UCSD-AML1 (cell line): ENCODE measurements at regions not wholly inside any gene's neighbourhood (a gene's known extent, or its start where the extent isn't known, plus 50 kb on each side); places are given as distances from the start of the nearest gene placed in this dataset.

ENCODE experiments used
- DNase-seq: peaks from one replicate; lab custom pipeline; 2025; ENCODE audit not compliant: unreplicated experiment; lab: John Stamatoyannopoulos, UW

DNA sequence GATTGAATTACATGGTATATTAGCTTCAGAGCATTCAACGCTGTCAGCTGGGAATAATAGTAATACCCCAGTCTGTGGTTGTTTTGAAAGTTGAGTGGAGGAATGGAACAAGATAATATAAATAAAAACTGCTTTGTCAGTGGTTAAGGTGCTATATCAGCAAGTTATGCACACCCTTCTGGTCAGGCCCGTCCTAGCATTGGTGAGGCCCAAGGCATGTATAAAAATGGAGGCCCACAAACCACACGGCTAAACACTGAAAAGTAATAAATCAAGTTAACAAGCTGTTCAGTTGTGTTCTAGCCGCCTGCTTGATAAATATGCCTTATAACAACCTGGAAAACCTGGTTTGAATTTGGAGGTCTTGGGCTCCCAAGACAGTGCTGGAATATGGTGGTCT is 77.4 kb downstream of the PSMG1 start:
- no peak for DNase-seq

DNA sequence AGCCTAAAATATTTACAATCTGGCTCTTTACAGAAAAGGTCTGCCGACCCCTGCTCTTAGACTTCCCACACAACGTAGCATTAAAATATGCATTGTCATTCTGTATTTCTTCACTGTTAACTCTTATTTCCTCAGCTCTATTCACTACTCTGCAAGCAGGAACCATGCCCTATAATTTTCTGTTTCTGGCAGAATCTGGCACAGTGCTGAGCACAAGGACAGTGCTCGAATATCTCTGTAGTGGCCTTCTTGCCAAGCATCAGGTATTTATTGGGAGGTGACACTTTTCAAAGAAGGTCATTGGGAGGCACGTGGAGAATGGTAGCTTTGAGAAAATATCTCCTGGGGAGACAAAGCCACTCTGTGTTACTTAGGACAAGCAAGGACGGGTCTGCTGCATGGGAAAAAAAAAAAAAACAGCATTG is 77.9 kb downstream of the PSMG1 start:
- no peak for DNase-seq

DNA sequence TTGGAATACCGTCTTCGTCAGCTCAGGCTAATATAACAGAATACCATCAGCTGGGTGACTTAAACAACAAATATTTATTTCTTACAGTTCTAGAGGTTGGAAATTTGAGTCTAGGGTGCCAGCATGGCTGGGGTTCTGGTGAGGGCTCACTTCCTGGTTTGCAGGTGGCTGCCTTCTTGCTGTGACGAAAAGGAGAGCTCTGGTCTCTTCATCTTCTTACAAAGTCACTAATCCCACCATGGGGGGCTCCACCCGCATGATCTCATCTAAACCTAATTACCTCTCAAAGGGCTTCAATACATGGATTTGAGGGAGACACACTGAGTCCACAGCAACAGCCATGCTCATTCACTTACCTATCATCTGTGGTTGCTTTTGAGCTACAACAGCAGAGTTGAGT is 78.3 kb downstream of the PSMG1 start:
- no peak for DNase-seq

DNA sequence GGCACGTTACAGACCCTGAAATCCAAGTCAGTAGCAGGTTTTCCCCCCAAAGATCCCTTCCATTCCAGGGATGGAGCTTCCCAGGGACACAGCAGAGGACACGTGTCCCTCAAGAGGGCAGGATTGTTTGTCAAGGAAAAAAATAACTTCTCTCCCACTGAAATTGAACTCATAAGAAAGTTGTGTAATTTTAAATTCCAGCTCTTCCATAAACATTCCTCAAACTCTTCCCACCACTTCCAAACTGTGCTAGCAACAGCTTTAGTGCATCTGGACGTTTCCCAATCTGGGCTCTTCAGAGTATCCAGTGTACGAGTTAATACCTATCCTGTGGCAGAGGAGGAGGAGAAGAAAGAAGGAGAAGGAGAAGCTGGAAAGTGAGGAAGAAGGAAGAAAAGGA is 79.6 kb downstream of the PSMG1 start:
- no peak for DNase-seq

DNA sequence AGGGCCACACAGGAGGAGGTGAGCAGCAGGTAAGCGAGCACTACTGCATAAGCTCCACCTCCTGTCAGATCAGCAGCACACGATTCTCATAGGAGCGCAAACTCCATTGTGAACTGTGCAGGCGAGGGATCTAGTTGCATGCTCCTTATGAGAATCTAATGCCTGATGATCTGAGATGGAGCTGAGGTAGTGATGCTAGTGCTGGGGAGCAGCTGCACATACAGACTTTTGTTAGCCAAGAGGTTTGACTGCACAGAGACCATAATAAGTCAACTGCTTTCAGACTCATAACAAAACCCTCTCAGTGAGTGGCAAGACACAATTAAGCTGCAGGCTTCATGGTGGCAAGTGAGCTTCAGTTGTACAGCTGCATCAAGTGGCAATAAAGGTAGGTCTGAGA is 83.4 kb downstream of the PSMG1 start:
- DNase-seq: no peak

DNA sequence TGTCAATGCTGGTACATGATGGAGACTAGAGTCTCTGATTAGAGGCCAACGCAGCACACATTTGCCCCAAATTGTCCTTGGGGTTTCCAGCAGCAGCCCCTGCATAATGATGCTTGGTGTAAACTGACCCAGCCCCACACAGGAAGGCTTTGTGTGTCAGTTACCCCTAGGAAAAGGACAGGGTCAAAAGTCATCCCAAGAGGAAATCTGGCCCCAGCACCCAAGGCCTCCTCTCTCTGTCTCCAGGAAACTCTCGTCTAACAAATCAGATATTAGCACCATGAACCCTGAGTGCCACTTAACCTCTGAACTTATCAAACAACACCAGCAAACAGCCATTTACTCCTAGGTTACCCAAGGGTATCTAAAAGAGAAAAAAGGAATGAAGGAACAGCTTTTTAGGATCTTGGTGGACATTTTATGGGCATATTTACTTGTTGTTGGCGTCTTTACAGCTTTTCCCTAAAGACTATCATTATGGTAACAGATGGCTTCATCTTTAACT is 84.5 kb downstream of the PSMG1 start:
- DNase-seq: no peak

DNA sequence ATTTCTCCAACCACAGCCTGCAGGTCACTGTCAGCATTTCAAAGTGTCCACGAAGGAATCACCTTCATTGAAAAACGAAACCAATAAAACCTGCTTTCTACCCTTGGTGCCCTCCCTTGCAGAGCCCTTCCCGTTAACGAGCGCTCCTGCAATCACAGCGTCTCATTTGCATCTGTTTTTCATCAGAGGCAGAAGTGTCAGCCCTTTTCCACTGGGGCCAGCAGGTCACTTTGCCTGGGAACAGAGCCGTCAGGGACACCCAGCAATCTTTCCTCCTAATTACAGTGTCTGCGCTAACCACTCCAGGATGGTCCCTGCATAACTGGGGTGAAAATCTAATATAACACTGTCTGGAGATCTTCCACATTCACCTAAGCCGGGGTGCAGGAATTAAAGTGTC is 85.3 kb downstream of the PSMG1 start:
- no peak for DNase-seq

DNA sequence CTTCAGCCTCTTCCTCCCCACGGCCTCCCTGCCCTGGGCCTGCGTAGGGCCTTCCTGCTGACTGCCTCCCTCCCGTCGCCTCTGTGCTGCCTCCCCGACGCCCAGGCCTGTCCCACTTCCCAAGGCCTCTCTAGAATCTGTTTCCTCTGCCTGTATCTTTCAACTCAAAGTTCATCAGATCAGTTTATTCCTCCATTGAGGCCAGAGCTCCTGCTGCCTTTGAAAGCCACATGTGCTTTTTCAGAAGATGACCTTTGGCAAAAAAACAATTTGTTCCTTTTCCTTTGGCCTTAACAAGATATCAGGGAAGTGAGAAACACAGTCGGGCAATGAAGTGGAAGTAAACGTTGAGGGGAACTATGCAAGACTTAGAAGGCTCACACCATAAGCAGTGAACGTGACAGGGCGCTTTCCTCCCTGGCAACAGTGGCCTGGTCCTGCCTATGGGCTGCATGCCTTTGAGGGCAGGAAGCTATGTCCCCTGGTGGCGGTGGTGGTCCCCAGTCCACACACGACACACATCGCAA is 85.9 kb downstream of the PSMG1 start:
- peak; percentile 31 for DNase-seq

DNA sequence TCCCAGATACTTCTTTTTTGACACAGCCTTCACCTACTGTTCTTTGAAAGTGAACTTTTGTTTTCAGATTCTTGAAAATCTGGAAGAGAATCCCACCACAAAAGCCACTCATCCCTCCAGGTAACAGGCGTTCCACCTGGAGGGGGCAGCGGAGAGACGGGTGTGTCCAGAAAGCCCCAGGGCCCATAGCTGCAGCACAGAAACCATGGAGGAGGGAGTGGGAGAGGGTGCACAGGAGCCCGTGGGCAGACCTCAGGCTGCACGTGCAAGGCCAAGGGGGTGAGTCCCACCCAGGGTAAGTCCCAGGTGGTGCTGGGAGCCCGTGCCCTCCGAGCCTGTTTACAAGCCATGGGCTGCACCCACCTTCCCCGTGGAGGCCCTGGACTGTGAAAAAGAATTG is 86.5 kb downstream of the PSMG1 start:
- DNase-seq: no peak

DNA sequence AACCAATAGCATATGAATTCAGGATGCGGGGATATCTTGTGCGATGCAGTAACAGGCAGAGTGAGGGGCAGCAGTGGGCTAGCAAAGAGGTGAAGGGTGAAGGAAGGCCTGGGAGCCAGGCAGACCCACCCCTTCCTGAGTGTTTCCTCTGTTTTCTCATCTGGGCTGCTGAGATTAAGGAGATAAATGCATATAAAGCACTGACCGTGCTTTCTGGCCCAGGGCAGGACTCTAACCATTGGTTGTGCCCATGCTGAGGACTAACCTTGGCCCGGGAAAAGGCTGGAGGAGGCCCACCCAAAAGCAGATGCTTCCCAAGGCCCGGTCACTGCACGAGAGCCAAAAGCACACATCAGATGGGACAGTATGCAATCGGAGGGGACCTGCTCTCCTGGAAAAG is 87.6 kb downstream of the PSMG1 start:
- no peak for DNase-seq

DNA sequence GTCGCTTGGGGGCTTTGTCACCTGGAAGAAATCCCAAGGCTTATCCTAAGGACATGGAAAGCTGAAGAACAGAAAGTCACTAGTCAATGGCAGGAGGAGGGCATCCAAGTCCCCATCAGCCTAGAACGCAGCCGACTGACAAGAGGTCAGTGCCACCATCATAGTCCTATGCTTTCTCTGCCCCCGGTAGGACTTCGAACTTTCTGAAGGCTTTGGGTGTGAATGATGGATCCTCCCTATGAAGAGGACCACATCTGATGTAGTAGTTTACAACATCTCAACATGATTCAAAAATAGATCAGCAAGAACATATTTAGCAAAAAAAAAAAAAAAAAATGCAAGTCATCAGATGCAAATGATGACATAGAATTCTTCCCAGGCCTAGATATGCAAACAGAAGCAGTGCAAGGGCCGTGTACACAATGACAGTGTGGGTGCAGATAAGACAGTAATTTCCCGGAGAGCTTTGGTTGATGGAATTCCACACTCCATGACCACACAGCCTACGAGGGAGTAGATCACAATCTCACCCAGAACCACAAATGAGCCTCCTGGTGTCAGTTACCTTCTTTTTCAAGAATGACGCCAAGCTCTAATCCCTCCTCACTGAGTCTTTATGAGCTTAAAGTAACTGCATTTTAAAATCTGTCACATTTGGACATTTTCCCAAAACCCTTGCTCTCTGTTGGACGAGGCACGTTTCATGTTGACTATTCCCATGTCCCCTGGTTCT is 88.2 kb downstream of the PSMG1 start:
- no peak for DNase-seq

DNA sequence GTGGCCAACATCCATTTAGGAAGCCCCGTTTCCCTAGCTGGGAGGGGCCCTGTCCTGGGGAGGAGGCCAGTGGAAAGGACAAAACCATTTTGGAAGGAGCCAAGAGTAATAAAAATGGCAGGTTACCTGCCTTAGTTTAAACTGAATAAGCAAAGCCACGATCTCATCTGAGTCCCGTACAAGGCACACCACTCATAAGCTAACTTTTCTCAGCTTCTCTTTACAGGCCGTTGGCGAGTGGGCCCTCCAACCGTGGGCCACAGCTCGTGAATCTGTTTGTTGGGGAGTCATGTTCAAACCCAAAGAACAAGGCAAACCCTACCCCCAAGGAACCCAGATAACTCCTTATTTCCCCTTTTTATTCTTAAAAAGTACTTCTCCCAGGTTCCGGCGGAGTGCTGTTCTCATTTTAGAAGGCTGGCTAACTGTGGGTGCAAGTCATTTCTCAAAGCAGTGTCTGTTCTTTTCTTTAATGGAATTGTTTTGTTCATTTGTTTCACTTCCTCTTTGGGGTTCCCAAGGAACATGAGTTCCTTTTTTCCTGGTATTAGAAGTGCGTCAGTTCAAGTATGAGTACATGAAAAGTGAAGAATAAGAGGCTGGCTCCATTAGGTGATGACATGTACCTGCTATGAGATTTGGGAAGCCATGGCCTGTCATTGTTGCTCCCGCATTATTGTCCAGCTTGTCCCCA is 89.0 kb downstream of the PSMG1 start:
- peak; percentile 34 for DNase-seq

DNA sequence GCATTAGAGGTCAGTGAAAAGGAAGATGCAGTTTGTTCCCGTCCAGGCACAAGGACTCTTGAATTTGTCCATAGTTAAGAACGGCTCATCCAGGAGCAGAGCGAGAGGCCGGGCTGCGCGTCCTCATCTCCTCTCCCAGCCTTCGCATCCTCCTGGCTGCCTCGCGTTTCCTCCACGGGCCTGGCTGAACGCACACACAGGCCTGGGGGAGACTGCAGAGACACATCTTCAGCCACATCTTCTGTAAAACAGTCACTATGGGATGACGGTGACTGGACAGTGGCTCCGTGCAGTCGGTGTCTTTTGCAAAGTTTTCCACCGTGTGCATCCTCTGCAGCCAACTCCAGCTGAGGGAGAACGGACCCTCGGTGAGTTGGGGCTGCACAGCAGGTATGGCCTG is 89.7 kb downstream of the PSMG1 start:
- DNase-seq: no peak

DNA sequence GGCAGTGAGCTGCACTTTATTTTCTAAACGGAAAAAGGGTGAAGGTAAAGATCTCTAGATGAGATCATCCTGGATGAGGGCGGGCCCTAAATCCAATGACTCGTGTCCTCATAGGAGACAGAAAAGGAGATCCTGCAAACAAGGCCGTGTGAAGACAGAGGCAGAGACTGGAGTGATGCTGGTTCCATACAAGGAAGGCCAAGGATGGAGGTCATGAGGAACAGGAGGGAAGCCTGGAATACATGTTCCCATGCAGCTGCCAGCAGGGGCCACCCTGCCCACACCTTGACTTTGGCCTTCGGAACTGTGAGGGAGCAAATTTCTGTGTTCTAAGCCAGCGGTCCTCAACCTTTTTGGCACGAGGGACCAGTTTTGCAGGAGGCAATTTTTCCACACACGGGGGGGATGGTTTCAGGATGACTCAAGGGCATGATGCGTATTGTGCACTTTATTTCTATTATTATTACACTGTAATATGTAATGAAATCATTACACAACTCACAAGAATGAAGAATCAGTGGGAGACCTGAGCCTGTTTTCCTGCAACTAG is 94.3 kb downstream of the PSMG1 start:
- no peak for DNase-seq

DNA sequence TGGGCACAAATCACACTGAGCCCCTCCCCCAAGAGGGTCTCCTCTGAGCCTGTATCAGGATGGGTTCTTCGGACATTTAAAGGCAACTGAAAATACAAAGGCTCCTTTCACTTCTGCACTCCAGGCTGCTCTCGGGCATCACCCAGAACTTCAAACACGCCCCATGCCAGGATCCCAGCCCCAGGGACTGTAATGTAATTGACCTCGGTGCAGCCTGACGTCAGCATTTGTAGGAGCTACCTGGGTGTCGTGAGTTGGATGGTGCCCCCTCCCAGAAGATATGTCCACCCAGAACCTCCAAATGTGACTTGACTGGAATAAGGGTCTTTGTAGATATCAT is 95.2 kb downstream of the PSMG1 start:
- DNase-seq: no peak

DNA sequence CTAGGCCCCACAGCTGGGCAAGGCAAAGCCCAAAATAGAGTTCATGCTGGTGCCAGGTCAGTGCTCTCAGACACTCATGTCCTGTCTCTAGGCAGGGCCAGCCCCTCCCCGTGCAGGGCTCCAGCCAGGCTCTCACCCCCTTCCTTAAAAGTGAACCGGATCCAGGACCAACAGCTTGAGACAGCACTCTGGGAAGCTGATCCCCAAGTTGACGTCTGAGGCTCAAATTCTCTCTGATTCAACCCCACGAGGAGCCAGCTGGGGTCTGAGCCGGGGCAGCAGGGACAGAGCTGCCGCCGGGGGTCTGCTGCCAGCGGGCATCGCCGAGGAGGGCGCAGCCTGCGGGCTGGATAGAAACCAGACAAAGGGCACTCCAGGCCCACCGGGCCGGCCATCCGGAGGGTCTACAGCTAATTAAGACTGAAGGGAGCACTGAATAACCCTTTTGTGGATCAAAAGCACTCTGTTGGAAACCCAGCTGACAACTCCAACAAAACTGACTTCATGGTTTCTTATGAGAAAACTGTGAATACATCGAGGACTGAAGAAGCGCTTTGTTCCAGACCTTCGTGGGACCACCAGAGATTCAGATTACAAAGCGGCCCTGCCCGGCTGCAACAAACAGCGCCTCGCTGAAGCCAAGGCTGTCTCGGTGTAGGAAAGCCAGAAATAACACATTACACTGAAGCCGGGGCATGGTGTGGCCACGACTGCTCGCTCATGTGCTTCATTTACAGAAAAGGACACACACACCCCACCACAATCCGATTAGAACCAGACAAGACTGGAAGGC is 95.8 kb downstream of the PSMG1 start:
- DNase-seq: no peak

DNA sequence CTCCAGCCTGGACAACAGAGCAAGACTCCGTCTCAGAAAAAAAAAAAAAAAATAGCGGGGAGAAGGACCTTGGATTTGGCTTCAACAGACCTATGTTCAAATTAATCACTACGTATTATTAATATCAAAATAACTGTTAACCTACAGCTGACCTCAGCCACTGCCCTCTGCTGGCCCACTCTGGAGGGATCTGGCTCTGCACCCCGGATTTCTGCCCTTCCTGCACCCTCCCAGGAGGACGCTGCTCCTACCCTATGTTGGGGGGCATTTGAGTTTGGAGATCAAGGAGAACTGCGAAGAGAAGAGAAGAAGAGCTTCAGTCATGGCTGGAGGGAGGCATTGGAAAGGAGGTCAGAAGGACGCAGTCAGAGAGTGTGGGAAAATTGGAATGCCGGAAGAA is 96.7 kb downstream of the PSMG1 start:
- no peak for DNase-seq

DNA sequence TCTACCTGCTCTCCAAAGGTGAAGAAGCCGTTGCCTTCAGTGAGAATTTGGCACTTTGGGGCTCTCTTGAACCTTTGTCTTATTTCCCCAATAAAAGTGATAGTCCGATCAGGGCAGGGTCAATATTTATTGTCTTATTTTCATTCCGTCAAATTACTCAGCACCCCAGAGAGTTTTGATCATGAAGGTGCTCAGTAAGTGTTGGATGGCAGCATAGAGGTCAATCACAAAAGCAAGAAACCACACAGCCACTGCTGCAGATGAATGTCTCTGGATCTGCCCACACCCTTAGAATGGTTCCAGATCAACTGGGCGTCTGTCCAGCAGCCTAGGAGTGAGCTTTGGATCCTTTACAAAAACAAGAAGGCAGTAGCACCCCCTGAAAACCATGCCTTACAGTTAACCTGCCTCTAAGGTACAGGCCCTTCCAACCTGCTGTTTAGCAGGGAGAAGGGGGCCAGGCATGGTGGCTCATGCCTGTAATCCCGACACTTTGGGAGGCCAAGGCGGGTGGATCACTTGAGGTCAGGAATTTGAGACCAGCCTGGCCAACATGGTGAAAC is 97.3 kb downstream of the PSMG1 start:
- DNase-seq: no peak

DNA sequence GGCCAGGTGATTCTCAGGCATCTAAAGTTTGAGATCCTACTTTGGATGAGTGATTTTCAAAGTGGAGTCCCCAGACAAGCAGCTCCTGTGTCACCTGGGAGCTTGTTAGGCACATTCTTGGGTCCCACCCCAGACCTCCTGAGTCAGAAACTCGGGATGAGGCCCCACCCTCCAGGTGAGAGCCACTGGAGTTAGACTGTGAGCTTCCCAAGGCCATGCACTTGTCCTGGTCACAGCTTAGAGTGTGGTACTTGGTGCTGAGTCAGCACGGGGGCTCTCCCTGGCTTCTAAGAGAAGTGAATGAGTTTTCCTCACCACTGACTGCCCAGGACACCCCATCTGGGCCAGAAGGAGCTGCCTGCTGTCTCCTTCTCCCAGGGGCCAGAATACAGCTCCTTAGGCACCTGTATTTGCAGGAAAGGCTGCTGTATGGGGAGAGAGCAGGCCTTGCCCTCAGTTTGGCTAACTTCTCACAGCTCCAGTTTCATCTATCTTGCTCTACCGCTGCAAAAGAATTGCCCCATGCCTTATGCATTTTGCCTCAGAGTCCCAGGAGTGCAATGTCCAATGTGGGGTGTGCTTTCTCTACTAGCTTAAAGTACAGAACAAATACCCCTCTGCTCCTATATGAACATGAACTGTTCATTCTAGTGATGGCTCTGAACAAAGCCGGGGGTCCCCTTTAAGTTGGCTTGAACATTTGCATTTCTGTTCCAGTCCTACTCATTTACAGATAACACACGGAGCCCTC is 98.1 kb downstream of the PSMG1 start:
- no peak for DNase-seq

DNA sequence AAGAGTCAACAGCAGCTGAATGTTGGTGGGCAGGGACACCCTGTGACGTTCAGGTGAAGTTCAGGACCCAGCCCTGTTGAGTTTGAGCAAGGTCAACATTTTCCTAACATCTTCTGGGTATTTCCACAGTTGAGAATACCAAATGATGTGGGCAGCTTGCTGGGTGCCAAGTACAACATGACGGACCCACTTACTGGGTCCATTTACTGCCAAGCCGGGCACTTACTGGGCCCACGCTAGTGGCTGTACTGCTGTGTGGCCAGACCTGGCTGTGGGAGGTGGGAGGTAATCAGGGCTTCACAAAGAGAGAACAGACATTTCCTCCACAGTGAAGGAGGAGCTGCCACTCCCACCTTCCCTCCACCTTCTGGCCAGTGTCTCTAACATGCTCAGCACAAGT is 99.2 kb downstream of the PSMG1 start:
- no peak for DNase-seq
